K562 (cell line): ENCODE measurements at regions not wholly inside any gene's neighbourhood (a gene's known extent, or its start where the extent isn't known, plus 50 kb on each side); places are given as distances from the start of the nearest gene placed in this dataset.

ENCODE experiments used
- BRF2 ChIP-seq: IDR thresholded peaks from 3 replicates; pipeline ENCODE4 v1.6.1; 2011; ENCODE audit warnings: borderline replicate concordance, mild to moderate bottlenecking; ENCODE audit not compliant: insufficient read length, insufficient read depth
- CREB5 ChIP-seq: fragments of 250-450 bp; sonication (Bioruptor Pico); IDR thresholded peaks from 2 replicates; pipeline ENCODE4 v1.5.0; 2020; ENCODE audit warnings: mild to moderate bottlenecking

DNA sequence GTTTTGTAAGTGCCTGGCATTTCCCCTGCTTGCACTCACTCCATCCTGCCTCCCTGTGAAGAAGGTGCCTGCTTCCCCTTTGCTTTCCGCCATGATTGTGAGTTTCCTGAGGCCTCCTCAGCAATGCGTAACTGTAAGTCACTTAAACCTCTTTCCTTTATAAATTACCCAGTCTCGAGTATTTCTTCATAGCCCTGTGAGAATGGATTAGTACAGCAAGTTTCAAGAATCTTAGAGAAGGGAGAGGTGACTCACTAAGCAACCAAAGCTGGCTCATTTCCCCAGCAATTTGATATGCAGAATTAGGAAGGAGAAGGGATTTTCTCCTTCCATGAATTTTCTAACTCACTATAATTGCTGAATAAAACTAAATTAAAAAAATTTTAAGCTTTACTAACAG lies 251.0 kb upstream of the FOXG1 start:
- TF ChIP-seq BRF2: no peak
- TF ChIP-seq CREB5 (CRISPR knock-in tag): no peak
